ENCODE measurements at regions not wholly inside any gene's neighbourhood (a gene's known extent, or its start where the extent isn't known, plus 50 kb on each side); places are given as distances from the start of the nearest gene placed in this dataset.

GRCh38 chr13:97122381-97122996 lies 99.6 kb upstream of the MBNL2 start:
- TF ChIP-seq EZH2 (IDR thresholded peaks at IDR 0.05; ENCODE audit: insufficient read depth, poor library complexity, severe bottlenecking) (no peak), EZH2phosphoT487 (IDR thresholded peaks at IDR 0.05; ENCODE audit: insufficient read depth, low read depth) (no peak)

Measured in GM23248 (cell line).